ENCODE measurements at regions not wholly inside any gene's neighbourhood (a gene's known extent, or its start where the extent isn't known, plus 50 kb on each side); places are given as distances from the start of the nearest gene placed in this dataset.

- no peak overlapping the region for H3K27ac ChIP-seq
- 83 to 100% (median 89%) methylated on average over 1 to 7 of the region's 8 CpGs for WGBS, 10 experiments
- peaks cover 0 to 6% of the 10 kb centered on the region in 2 donors for H3K4me1 ChIP-seq (replicated peaks in 1 of 2)
- in situ Hi-C loops (cut with MboI; ENCODE audit: low pct_unique_long_range_greater_than_20kb in 2 of 9, low sequenced_read_pairs in 9 of 9, unreplicated experiment in 9 of 9), result loop anchor here in 1 of 9 experiments (25.0 kb wide), 1 partner anchor 258 kb away; no protein-coding TSS in a partner anchor
- H3K4me3 ChIP-seq, result no peak overlapping the region
- ATAC-seq (replicated peaks in 6 of 8), result no peak
Measured at GRCh38 chr9:16145196-16145950, 592.5 kb downstream of the CCDC171 start.

GRCh38 chr9:16147726-16148125, 594.9 kb downstream of the CCDC171 start:
- WGBS, 10 experiments, result 83 to 100% (median 93%) methylated on average over 1 to 5 of the region's 7 CpGs; no CpG with 5 or more reads in 6 of the 10 experiments
- Histone ChIP-seq H3K4me3 (no peak overlapping the region), H3K4me1 (replicated peaks in 1 of 2) (peaks cover 0 to 16% of the 10 kb centered on the region in 2 donors), H3K27ac (no peak overlapping the region)
- ATAC-seq (replicated peaks in 6 of 8), result no peak
- in situ Hi-C loops (cut with MboI; ENCODE audit: low pct_unique_long_range_greater_than_20kb in 2 of 9, low sequenced_read_pairs in 9 of 9, unreplicated experiment in 9 of 9), result loop anchor here in 1 of 9 experiments (25.0 kb wide), 1 partner anchor 260 kb away; no protein-coding TSS in a partner anchor

GRCh38 chr9:16150501-16150900, 597.7 kb downstream of the CCDC171 start:
- H3K27ac ChIP-seq, result no peak overlapping the region
- 62 to 92% (median 72%) methylated on average over 2 to 4 of the region's 4 CpGs; no CpG with 5 or more reads in 1 of the 10 experiments for WGBS, 10 experiments
- ATAC-seq (replicated peaks in 6 of 8), result peak in 1 of 8 experiments; percentile 57
- H3K4me3 ChIP-seq, result no peak overlapping the region
- peaks cover 5 to 31% of the 10 kb centered on the region in 2 donors for H3K4me1 ChIP-seq (replicated peaks in 1 of 2)
- in situ Hi-C loops (cut with MboI; ENCODE audit: low pct_unique_long_range_greater_than_20kb in 2 of 9, low sequenced_read_pairs in 9 of 9, unreplicated experiment in 9 of 9), result no loop called here

GRCh38 chr9:16150938-16151650, 598.3 kb downstream of the CCDC171 start:
- peaks cover 5 to 31% of the 10 kb centered on the region in 2 donors for H3K4me1 ChIP-seq (replicated peaks in 1 of 2)
- WGBS, 10 experiments, result 33 to 93% (median 78%) methylated on average over 1 to 9 of the region's 9 CpGs; no CpG with 5 or more reads in 1 of the 10 experiments

GRCh38 chr9:16152276-16153101, 599.6 kb downstream of the CCDC171 start:
- peak in 5 of 8 experiments; percentile 4 to 75 (median 26) for ATAC-seq (replicated peaks in 6 of 8)
- WGBS, 10 experiments, result 13 to 100% (median 65%) methylated on average over 1 to 8 of the region's 12 CpGs; no CpG with 5 or more reads in 1 of the 10 experiments
- Histone ChIP-seq H3K4me3 (no peak overlapping the region), H3K27ac (no peak overlapping the region), H3K4me1 (replicated peaks in 1 of 2) (peaks cover 12 to 39% of the 10 kb centered on the region in 2 donors)
- in situ Hi-C loops (cut with MboI; ENCODE audit: low pct_unique_long_range_greater_than_20kb in 2 of 9, low sequenced_read_pairs in 9 of 9, unreplicated experiment in 9 of 9), result no loop called here

More at GRCh38 chr9:16150938-16151650, 598.3 kb downstream of the CCDC171 start:
- Histone ChIP-seq H3K4me3 (no peak overlapping the region), H3K27ac (no peak overlapping the region)
- peak in 1 of 8 experiments; percentile 35 for ATAC-seq (replicated peaks in 6 of 8)
- in situ Hi-C loops (cut with MboI; ENCODE audit: low pct_unique_long_range_greater_than_20kb in 2 of 9, low sequenced_read_pairs in 9 of 9, unreplicated experiment in 9 of 9), result no loop called here

- 60 to 100% (median 89%) methylated on average over 2 to 9 of the region's 11 CpGs; no CpG with 5 or more reads in 3 of the 10 experiments for WGBS, 10 experiments
- no peak for ATAC-seq (replicated peaks in 6 of 8)
- in situ Hi-C loops (cut with MboI; ENCODE audit: low pct_unique_long_range_greater_than_20kb in 2 of 9, low sequenced_read_pairs in 9 of 9, unreplicated experiment in 9 of 9), result no loop called here
- no peak overlapping the region for H3K4me3 ChIP-seq
- peaks cover 20 to 46% of the 10 kb centered on the region in 2 donors for H3K4me1 ChIP-seq (replicated peaks in 1 of 2)
- H3K27ac ChIP-seq, result no peak overlapping the region
Measured at GRCh38 chr9:16153221-16153620, 600.4 kb downstream of the CCDC171 start.

- peaks cover 25 to 50% of the 10 kb centered on the region in 2 donors for H3K4me1 ChIP-seq (replicated peaks in 1 of 2)
- no peak overlapping the region for H3K27ac ChIP-seq
- no peak overlapping the region for H3K4me3 ChIP-seq
- ATAC-seq (replicated peaks in 6 of 8), result no peak
- 85 to 100% (median 100%) methylated on average over 1 to 2 of the region's 2 CpGs; no CpG with 5 or more reads in 1 of the 10 experiments for WGBS, 10 experiments
- in situ Hi-C loops (cut with MboI; ENCODE audit: low pct_unique_long_range_greater_than_20kb in 2 of 9, low sequenced_read_pairs in 9 of 9, unreplicated experiment in 9 of 9), result no loop called here
Measured at GRCh38 chr9:16153741-16154140, 600.9 kb downstream of the CCDC171 start.

- 0 to 83% (median 19%) methylated on average over 1 to 26 of the region's 28 CpGs; no CpG with 5 or more reads in 1 of the 10 experiments for WGBS, 10 experiments
- ATAC-seq (replicated peaks in 6 of 8), result peak; percentile 53 to 97 (median 94)
- H3K4me3 ChIP-seq, result peak overlapping the region in 3 of 5 donors; percentile 3 to 7 (median 7)
- H3K27ac ChIP-seq, result no peak overlapping the region
- in situ Hi-C loops (cut with MboI; ENCODE audit: low pct_unique_long_range_greater_than_20kb in 2 of 9, low sequenced_read_pairs in 9 of 9, unreplicated experiment in 9 of 9), result no loop called here
- H3K4me1 ChIP-seq (replicated peaks in 1 of 2), result peaks cover 31 to 55% of the 10 kb centered on the region in 2 donors
Measured at GRCh38 chr9:16154521-16155078, 601.8 kb downstream of the CCDC171 start.

GRCh38 chr9:16155878-16156277, 603.0 kb downstream of the CCDC171 start:
- ATAC-seq (replicated peaks in 6 of 8), result no peak
- 58 to 100% (median 99%) methylated on average over 1 to 4 of the region's 4 CpGs for WGBS, 10 experiments
- in situ Hi-C loops (cut with MboI; ENCODE audit: low pct_unique_long_range_greater_than_20kb in 2 of 9, low sequenced_read_pairs in 9 of 9, unreplicated experiment in 9 of 9), result no loop called here
- Histone ChIP-seq H3K27ac (no peak overlapping the region), H3K4me1 (replicated peaks in 1 of 2) (peaks cover 32 to 50% of the 10 kb centered on the region in 2 donors), H3K4me3 (no peak overlapping the region)

GRCh38 chr9:16157216-16157615, 604.4 kb downstream of the CCDC171 start:
- peak in 1 of 8 experiments; percentile 32 for ATAC-seq (replicated peaks in 6 of 8)
- WGBS, 10 experiments, result 0 to 100% (median 37%) methylated on average over 1 to 3 of the region's 3 CpGs; no CpG with 5 or more reads in 1 of the 10 experiments
- Histone ChIP-seq H3K4me1 (replicated peaks in 1 of 2) (peaks cover 32 to 49% of the 10 kb centered on the region in 2 donors), H3K4me3 (no peak overlapping the region), H3K27ac (no peak overlapping the region)
- in situ Hi-C loops (cut with MboI; ENCODE audit: low pct_unique_long_range_greater_than_20kb in 2 of 9, low sequenced_read_pairs in 9 of 9, unreplicated experiment in 9 of 9), result no loop called here

- in situ Hi-C loops (cut with MboI; ENCODE audit: low pct_unique_long_range_greater_than_20kb in 2 of 9, low sequenced_read_pairs in 9 of 9, unreplicated experiment in 9 of 9), result no loop called here
- ATAC-seq (replicated peaks in 6 of 8), result no peak
- WGBS, 10 experiments, result 72 to 100% (median 90%) methylated on average over 1 to 4 of the region's 4 CpGs; no CpG with 5 or more reads in 1 of the 10 experiments
Measured at GRCh38 chr9:16157651-16158050, 604.8 kb downstream of the CCDC171 start.

GRCh38 chr9:16158093-16158492, 605.2 kb downstream of the CCDC171 start:
- ATAC-seq (replicated peaks in 6 of 8), result peak in 4 of 8 experiments; percentile 14 to 58 (median 36)
- no peak overlapping the region for H3K4me3 ChIP-seq
- no peak overlapping the region for H3K27ac ChIP-seq
- WGBS, 10 experiments, result 33 to 81% (median 45%) methylated on average over 1 to 9 of the region's 9 CpGs; no CpG with 5 or more reads in 2 of the 10 experiments
- H3K4me1 ChIP-seq (replicated peaks in 1 of 2), result peaks cover 32 to 40% of the 10 kb centered on the region in 2 donors
- in situ Hi-C loops (cut with MboI; ENCODE audit: low pct_unique_long_range_greater_than_20kb in 2 of 9, low sequenced_read_pairs in 9 of 9, unreplicated experiment in 9 of 9), result no loop called here

More at GRCh38 chr9:16157651-16158050, 604.8 kb downstream of the CCDC171 start:
- Histone ChIP-seq H3K4me1 (replicated peaks in 1 of 2) (peaks cover 32 to 44% of the 10 kb centered on the region in 2 donors), H3K4me3 (no peak overlapping the region), H3K27ac (no peak overlapping the region)

All from motor neuron (in vitro differentiated cells).